B cell (primary cell): ENCODE measurements at regions not wholly inside any gene's neighbourhood (a gene's known extent, or its start where the extent isn't known, plus 50 kb on each side); places are given as distances from the start of the nearest gene placed in this dataset.

ENCODE experiments used
- ATAC-seq: fragments of 200-7000 bp; cut with Tn5 transposase; one replicate; pipeline ENCODE4 v1.10.0; 2021; ENCODE audit warnings: low read depth, mild to moderate bottlenecking, moderate number of reproducible peaks, moderate library complexity
- CTCF ChIA-PET: fragments of 350-600 bp; sonication (Branson Sonifier 250); formaldehyde crosslinking; loops from one replicate; lab custom pipeline; 2021; ENCODE audit warnings: antibody characterized with exemption, inconsistent platforms; lab: Charles Lee
- POLR2A ChIA-PET: fragments of 350-600 bp; sonication (Branson Sonifier 250); formaldehyde crosslinking; loops from one replicate; lab custom pipeline; 2021; ENCODE audit warnings: antibody characterized with exemption; lab: Charles Lee
- DNase-seq: peaks from one replicate; pipeline ENCODE4 v3.0.0; 2013
- H2AFZ ChIP-seq: 2 replicates; pipeline ENCODE4 v1.6.1; 2012; ENCODE audit warnings: mild to moderate bottlenecking, low read depth, low read length; ENCODE audit not compliant: insufficient read depth, poor library complexity, severe bottlenecking
- H3K27ac ChIP-seq, 2 donors: 1 replicate in 1 of 2; 2 replicates in 1 of 2; pipeline ENCODE4 v1.5.1; 2012 to 2013; ENCODE audit warnings: low read length in 2 of 2, mild to moderate bottlenecking in 2 of 2, moderate library complexity in 1 of 2
- H3K27me3 ChIP-seq, 4 experiments: fragments of 200-600 bp in 1 of 4; sonication (generic) in 1 of 4; replicated peaks in 1 of 4; 1 replicate in 2 of 4; 2 replicates in 2 of 4; pipeline versions ENCODE4 v1.6.1 to v1.7.0; 2013 to 2016; ENCODE audit warnings: low read length in 3 of 4, mild to moderate bottlenecking in 2 of 4, mixed read lengths in 1 of 4, moderate library complexity in 1 of 4; ENCODE audit not compliant: insufficient read depth in 4 of 4, control insufficient read depth in 3 of 4; ENCODE audit errors: control extremely low read depth in 1 of 4
- H3K36me3 ChIP-seq, 2 experiments: replicated peaks in 1 of 2; 1 replicate in 1 of 2; 2 replicates in 1 of 2; pipeline versions ENCODE4 v1.6.1 to v1.7.1; 2013; ENCODE audit warnings: low read length in 1 of 2; ENCODE audit not compliant: insufficient read depth in 2 of 2, control insufficient read depth in 1 of 2; ENCODE audit errors: control extremely low read depth in 1 of 2, extremely low read depth in 1 of 2
- H3K4me1 ChIP-seq, 2 donors: fragments of 200-600 bp in 1 of 2; sonication (generic) in 1 of 2; 1 replicate in 1 of 2; 2 replicates in 1 of 2; pipeline versions ENCODE4 v1.5.1 to v1.6.1; 2013 to 2017; ENCODE audit warnings: low read length in 2 of 2; ENCODE audit not compliant: control insufficient read depth in 2 of 2, insufficient read depth in 2 of 2
- H3K4me2 ChIP-seq: replicated peaks from 2 replicates; pipeline ENCODE3; 2012; ENCODE audit warnings: mild to moderate bottlenecking, low read depth, low read length; ENCODE audit not compliant: poor library complexity, severe bottlenecking
- H3K4me3 ChIP-seq, 5 experiments: fragments of 200-600 bp in 1 of 5; sonication (generic) in 1 of 5; 1 replicate in 3 of 5; 2 replicates in 2 of 5; pipeline versions ENCODE4 v1.5.1 to v1.7.0; 2011 to 2016; ENCODE audit warnings: low read length in 4 of 5, mild to moderate bottlenecking in 4 of 5, low read depth in 2 of 5, control low read depth in 1 of 5, moderate library complexity in 1 of 5; ENCODE audit not compliant: insufficient read depth in 1 of 5; ENCODE audit errors: control extremely low read depth in 1 of 5, extremely low read depth in 1 of 5
- H3K79me2 ChIP-seq: fragments of 200-600 bp; sonication (generic); one replicate; pipeline ENCODE4 v1.6.0; 2016; ENCODE audit warnings: low read length; ENCODE audit not compliant: control insufficient read depth, insufficient read depth
- H3K9ac ChIP-seq: fragments of 200-600 bp; sonication (generic); 2 replicates; pipeline ENCODE4 v1.6.1; 2017; ENCODE audit warnings: mild to moderate bottlenecking, low read length, moderate library complexity
- H3K9me3 ChIP-seq, 3 donors: one replicate each; pipeline versions ENCODE4 v1.6.1 to v1.7.1; 2013; ENCODE audit warnings: low read length in 2 of 3; ENCODE audit not compliant: control insufficient read depth in 2 of 3, insufficient read depth in 1 of 3; ENCODE audit errors: control extremely low read depth in 1 of 3
- H4K20me1 ChIP-seq: 2 replicates; pipeline ENCODE4 v1.6.0; 2012; ENCODE audit warnings: mild to moderate bottlenecking, low read length; ENCODE audit not compliant: insufficient read depth, control insufficient read depth, poor library complexity, severe bottlenecking
- H3K27ac Mint-ChIP-seq: one replicate; pipeline ENCODE4 v1.8.0; 2021; ENCODE audit warnings: mixed read lengths
- H3K27me3 Mint-ChIP-seq: one replicate; pipeline ENCODE4 v1.8.0; 2021; ENCODE audit warnings: mixed read lengths
- H3K4me1 Mint-ChIP-seq: one replicate; pipeline ENCODE4 v1.8.0; 2021; ENCODE audit warnings: mixed read lengths
- H3K4me3 Mint-ChIP-seq: one replicate; pipeline ENCODE4 v1.8.0; 2021; ENCODE audit warnings: mixed read lengths
- H3K9me3 Mint-ChIP-seq: one replicate; pipeline ENCODE4 v1.8.0; 2022; ENCODE audit warnings: mixed read lengths; ENCODE audit not compliant: insufficient read depth
- CTCF ChIP-seq: fragments of 200-600 bp; IDR thresholded peaks from one replicate; pipeline ENCODE4 v1.8.0; 2022; ENCODE audit warnings: antibody characterized with exemption, mild to moderate bottlenecking
- EZH2 ChIP-seq: IDR thresholded peaks from 2 replicates; pipeline ENCODE4 v1.6.1; 2012; ENCODE audit warnings: borderline replicate concordance, low read depth, mild to moderate bottlenecking, moderate library complexity, low read length; ENCODE audit not compliant: insufficient read depth, poor library complexity, severe bottlenecking
- WGBS: methylation state at CpG from one replicate; pipeline ENCODE4 v1.1.5; 2013; ENCODE audit warnings: missing lambda C conversion rate; ENCODE audit not compliant: insufficient coverage; 5-methylcytosine and 5-hydroxymethylcytosine counted together
- intact Hi-C: fragments of 100-400 bp; cut with micrococcal nuclease; formaldehyde crosslinking; loops from one replicate; pipeline ENCODE4 v1.10.0; 2022

- TF ChIP-seq EZH2 (no peak), CTCF (no peak)
- H3K79me2 ChIP-seq: no peaks in the 10 kb centered on the region
- CTCF ChIA-PET: no interaction called here
Observed at GRCh38 chr12:130286041-130286440, 51.6 kb upstream of the PIWIL1 start.

GRCh38 chr12:130286741-130287440 lies 50.8 kb upstream of the PIWIL1 start:
- no peak overlapping the region for H3K9ac ChIP-seq
- ChIA-PET CTCF (no interaction called here), POLR2A (no interaction called here)
- no peaks in the 10 kb centered on the region for H3K4me1 ChIP-seq
- no peak overlapping the region for H3K27ac ChIP-seq
- no peak overlapping the region for H3K4me3 ChIP-seq
- H3K27me3 ChIP-seq: no peaks in the 10 kb centered on the region
- Mint-ChIP-seq H3K9me3 (peaks cover 8% of the 10 kb centered on the region), H3K27me3 (no peaks in the 10 kb centered on the region), H3K4me3 (no peak overlapping the region), H3K4me1 (no peaks in the 10 kb centered on the region), H3K27ac (no peak overlapping the region)
- H3K79me2 ChIP-seq: no peaks in the 10 kb centered on the region
- ATAC-seq (no peak), DNase-seq (no peak)
- no peaks in the 10 kb centered on the region for H3K36me3 ChIP-seq
- no peak overlapping the region for H3K4me2 ChIP-seq
- H2AFZ ChIP-seq: no peak overlapping the region
- no peaks in the 10 kb centered on the region for H4K20me1 ChIP-seq
- 73% methylated on average over 4 of the region's 14 CpGs for WGBS
- intact Hi-C loops: no loop called here
- H3K9me3 ChIP-seq: peaks cover 0 to 18% (median 0%) of the 10 kb centered on the region in 3 donors
- TF ChIP-seq CTCF: no peak
- no peak for TF ChIP-seq EZH2

More at GRCh38 chr12:130286041-130286440, 51.6 kb upstream of the PIWIL1 start:
- WGBS: 52% methylated on average over 7 of the region's 8 CpGs
- ATAC-seq (no peak), DNase-seq (no peak)
- intact Hi-C loops: no loop called here
- Histone ChIP-seq H4K20me1 (no peaks in the 10 kb centered on the region), H2AFZ (no peak overlapping the region), H3K27me3 (no peaks in the 10 kb centered on the region), H3K9ac (no peak overlapping the region), H3K27ac (no peak overlapping the region), H3K4me3 (no peak overlapping the region), H3K4me2 (no peak overlapping the region), H3K9me3 (peaks cover 0 to 26% (median 0%) of the 10 kb centered on the region in 3 donors), H3K36me3 (no peaks in the 10 kb centered on the region), H3K4me1 (no peaks in the 10 kb centered on the region)
- Mint-ChIP-seq H3K9me3 (peaks cover 8% of the 10 kb centered on the region), H3K27ac (no peak overlapping the region), H3K27me3 (no peaks in the 10 kb centered on the region), H3K4me3 (no peak overlapping the region), H3K4me1 (no peaks in the 10 kb centered on the region)
- POLR2A ChIA-PET: no interaction called here
